H1 (cell line): ENCODE measurements at regions not wholly inside any gene's neighbourhood (a gene's known extent, or its start where the extent isn't known, plus 50 kb on each side); places are given as distances from the start of the nearest gene placed in this dataset.

ENCODE experiments used
- CTCF ChIA-PET: fragments of 300-600 bp; sonication (Branson Sonifier 250); formaldehyde crosslinking; loops from one replicate; lab custom pipeline; 2021; ENCODE audit not compliant: partially characterized antibody; lab: Charles Lee
- POLR2A ChIA-PET: fragments of 300-600 bp; sonication (Branson Sonifier 250); formaldehyde crosslinking; loops from one replicate; lab custom pipeline; 2021; ENCODE audit warnings: inconsistent platforms; ENCODE audit not compliant: partially characterized antibody; lab: Charles Lee
- DNase-seq, 2 experiments: peaks; one replicate each; pipeline versions ENCODE4 v3.0.0 to v3.0.0-alpha.2; 2010 to 2022; ENCODE audit warnings: low spot score in 2 of 2, low read depth in 1 of 2, mixed read lengths in 1 of 2
- FAIRE-seq: peaks from 2 replicates; lab custom pipeline; 2011; peaks lifted over from hg19 to GRCh38; lab: Jason Lieb, UNC
- H2AFZ ChIP-seq: 2 replicates; pipeline ENCODE4 v1.8.1; 2012; ENCODE audit warnings: low read length, inconsistent platforms
- H2AK5ac ChIP-seq: 2 replicates; pipeline ENCODE4 v1.6.1; 2013; ENCODE audit warnings: low read depth, low read length
- H2BK120ac ChIP-seq: replicated peaks from 2 replicates; pipeline ENCODE3; 2013; ENCODE audit warnings: low read depth, low read length, inconsistent platforms
- H2BK12ac ChIP-seq: 2 replicates; pipeline ENCODE4 v1.6.1; 2013; ENCODE audit warnings: low read depth, low read length
- H2BK15ac ChIP-seq: 2 replicates; pipeline ENCODE4 v1.6.1; 2013; ENCODE audit warnings: low read length
- H2BK20ac ChIP-seq: 2 replicates; pipeline ENCODE4 v1.6.1; 2013; ENCODE audit warnings: low read length
- H2BK5ac ChIP-seq: 2 replicates; pipeline ENCODE4 v1.6.1; 2013; ENCODE audit warnings: low read depth, low read length
- H3K14ac ChIP-seq: 2 replicates; pipeline ENCODE4 v1.6.1; 2013; ENCODE audit warnings: inconsistent platforms; ENCODE audit not compliant: insufficient read length
- H3K18ac ChIP-seq: 2 replicates; pipeline ENCODE4 v1.6.1; 2013; ENCODE audit warnings: low read length; ENCODE audit errors: extremely low read depth
- H3K23ac ChIP-seq: 2 replicates; pipeline ENCODE4 v1.6.1; 2013; ENCODE audit warnings: inconsistent platforms; ENCODE audit not compliant: insufficient read length
- H3K23me2 ChIP-seq: 2 replicates; pipeline ENCODE4 v1.6.1; 2013; ENCODE audit warnings: low read depth, low read length
- H3K27ac ChIP-seq: 2 replicates; pipeline ENCODE4 v1.6.1; 2011; ENCODE audit warnings: low read depth, low read length, inconsistent platforms
- H3K27me3 ChIP-seq, 4 experiments: replicated peaks in 1 of 4; 1 replicate in 1 of 4; 2 replicates in 3 of 4; pipeline versions ENCODE4 v1.6.1 to v1.8.1; 2011 to 2013; ENCODE audit warnings: low read length in 3 of 4, mild to moderate bottlenecking in 3 of 4, inconsistent platforms in 2 of 4, mixed read lengths in 2 of 4, moderate library complexity in 1 of 4; ENCODE audit not compliant: control insufficient read depth in 3 of 4, insufficient read depth in 3 of 4; ENCODE audit errors: extremely low read depth in 1 of 4
- H3K36me3 ChIP-seq, 4 experiments: 2 replicates each; pipeline versions ENCODE4 v1.6.1 to v1.8.1; 2011 to 2013; ENCODE audit warnings: mild to moderate bottlenecking in 4 of 4, low read length in 3 of 4, moderate library complexity in 2 of 4, control low read depth in 1 of 4, inconsistent platforms in 1 of 4; ENCODE audit not compliant: insufficient read depth in 4 of 4, control insufficient read depth in 2 of 4
- H3K4ac ChIP-seq: replicated peaks from 2 replicates; pipeline ENCODE3; 2013; ENCODE audit warnings: low read length, low read depth, mixed read lengths, inconsistent platforms; ENCODE audit not compliant: insufficient read length
- H3K4me1 ChIP-seq, 4 experiments: replicated peaks in 1 of 4; 1 replicate in 1 of 4; 2 replicates in 3 of 4; pipeline versions ENCODE4 v1.6.1 to v1.8.1; 2011 to 2013; ENCODE audit warnings: low read length in 3 of 4, inconsistent platforms in 2 of 4, mixed read lengths in 1 of 4; ENCODE audit not compliant: insufficient read depth in 4 of 4, control insufficient read depth in 3 of 4
- H3K4me2 ChIP-seq, 2 experiments: 2 replicates each; pipeline versions ENCODE4 v1.6.1 to v1.8.1; 2011 to 2013; ENCODE audit warnings: low read depth in 2 of 2, low read length in 2 of 2, control low read depth in 1 of 2, inconsistent platforms in 1 of 2, mild to moderate bottlenecking in 1 of 2; ENCODE audit not compliant: insufficient read depth in 1 of 2
- H3K4me3 ChIP-seq, 4 experiments: fragments of 200-600, 300-600 bp in 1 of 4; sonication (generic), shearing (Covaris generic), sonication (Bioruptor Twin) in 1 of 4; 2 replicates each; pipeline versions ENCODE4 v1.5.1 to v1.8.1; 2011 to 2016; ENCODE audit warnings: low read length in 4 of 4, low read depth in 3 of 4, control low read depth in 2 of 4, inconsistent platforms in 2 of 4, mild to moderate bottlenecking in 2 of 4, mixed read lengths in 1 of 4, moderate library complexity in 1 of 4; ENCODE audit not compliant: insufficient read depth in 2 of 4; ENCODE audit errors: extremely low read depth in 1 of 4
- H3K56ac ChIP-seq: replicated peaks from 2 replicates; pipeline ENCODE3; 2013; ENCODE audit warnings: low read depth, mild to moderate bottlenecking, mixed read lengths, low read length, inconsistent platforms; ENCODE audit not compliant: insufficient read length
- H3K79me1 ChIP-seq: 2 replicates; pipeline ENCODE4 v1.6.1; 2013; ENCODE audit warnings: low read depth, low read length, control low read depth
- H3K79me2 ChIP-seq, 2 experiments: 2 replicates each; pipeline versions ENCODE4 v1.6.1 to v1.8.1; 2012 to 2013; ENCODE audit warnings: low read length in 2 of 2, mild to moderate bottlenecking in 2 of 2, inconsistent platforms in 1 of 2; ENCODE audit not compliant: insufficient read depth in 2 of 2, control insufficient read depth in 1 of 2
- H3K9ac ChIP-seq, 4 experiments: replicated peaks in 1 of 4; 1 replicate in 1 of 4; 2 replicates in 3 of 4; pipeline versions ENCODE4 v1.6.1 to v1.8.1; 2011 to 2013; ENCODE audit warnings: low read depth in 3 of 4, low read length in 3 of 4, control low read depth in 2 of 4, mild to moderate bottlenecking in 2 of 4, moderate library complexity in 2 of 4, inconsistent platforms in 1 of 4; ENCODE audit errors: extremely low read depth in 1 of 4
- H3K9me3 ChIP-seq, 2 experiments: 2 replicates each; pipeline versions ENCODE4 v1.6.1 to v1.8.1; 2012 to 2013; ENCODE audit warnings: mild to moderate bottlenecking in 2 of 2, moderate library complexity in 2 of 2, control low read depth in 1 of 2, inconsistent platforms in 1 of 2, low read depth in 1 of 2, low read length in 1 of 2, mixed read lengths in 1 of 2; ENCODE audit not compliant: insufficient read depth in 2 of 2
- H4K20me1 ChIP-seq, 2 experiments: replicated peaks in 1 of 2; 2 replicates each; pipeline versions ENCODE3 to v1.8.1; 2011 to 2013; ENCODE audit warnings: inconsistent platforms in 2 of 2, low read length in 2 of 2, mild to moderate bottlenecking in 1 of 2; ENCODE audit not compliant: insufficient read depth in 2 of 2, control insufficient read depth in 1 of 2
- H4K5ac ChIP-seq: 2 replicates; pipeline ENCODE4 v1.6.1; 2013; ENCODE audit warnings: low read length, low read depth, mixed read lengths, inconsistent platforms; ENCODE audit not compliant: insufficient read length
- H4K8ac ChIP-seq: 2 replicates; pipeline ENCODE4 v1.8.0; 2013; ENCODE audit warnings: mild to moderate bottlenecking, moderate library complexity, low read length, inconsistent platforms; ENCODE audit not compliant: insufficient read depth; ENCODE audit errors: extremely low read depth
- H4K91ac ChIP-seq: replicated peaks from 2 replicates; pipeline ENCODE3; 2013; ENCODE audit warnings: low read length, mixed read lengths, inconsistent platforms; ENCODE audit not compliant: insufficient read length
- BACH1 ChIP-seq: IDR thresholded peaks from 2 replicates; pipeline ENCODE4 v1.6.1; 2012; ENCODE audit warnings: low read length, improper control_type of control experiment
- CREB1 ChIP-seq: IDR thresholded peaks from 2 replicates; pipeline ENCODE4 v1.6.1; 2012; ENCODE audit warnings: inconsistent platforms
- RAD21 ChIP-seq, 2 experiments: IDR thresholded peaks in 1 of 2; conservative IDR thresholded peaks in 1 of 2; 2 replicates each; pipeline ENCODE4 v1.6.1; 2011; ENCODE audit warnings: low read depth in 2 of 2, low read length in 2 of 2, improper control_type of control experiment in 1 of 2, inconsistent platforms in 1 of 2, mild to moderate bottlenecking in 1 of 2, moderate library complexity in 1 of 2
- RNF2 ChIP-seq: fragments of 200-900, 300-1000 bp; sonication (generic); IDR thresholded peaks from 2 replicates; pipeline ENCODE4 v1.7.1; 2016; ENCODE audit warnings: borderline replicate concordance, low read depth, mild to moderate bottlenecking, antibody characterized with exemption, low read length; ENCODE audit not compliant: poor library complexity, severe bottlenecking; ENCODE audit errors: missing control alignments
- TCF12 ChIP-seq: IDR thresholded peaks from 2 replicates; pipeline ENCODE4 v1.6.1; 2011; ENCODE audit warnings: low read depth, mild to moderate bottlenecking, low read length
- YY1 ChIP-seq: IDR thresholded peaks from 2 replicates; pipeline ENCODE4 v1.6.1; 2011; ENCODE audit warnings: low read depth, mild to moderate bottlenecking, low read length
- WGBS, 2 experiments: shearing (Covaris generic) in 1 of 2; methylation state at CpG; one replicate each; pipeline versions ENCODE4 v1.1.6 to v1.1.7; 2013 to 2015; ENCODE audit warnings: low lambda C conversion rate in 2 of 2, mixed read lengths in 2 of 2, inconsistent platforms in 1 of 2, low coverage in 1 of 2, missing lambda C conversion rate in 1 of 2; ENCODE audit not compliant: insufficient replicate concordance in 2 of 2, insufficient coverage in 1 of 2, insufficient read length in 1 of 2; ENCODE audit errors: extremely low coverage in 1 of 2, missing lambda C conversion rate in 1 of 2; 5-methylcytosine and 5-hydroxymethylcytosine counted together
- TF ChIP-seq, protein P1 (sequence below), 3 experiments: IDR thresholded peaks; 1 replicate in 2 of 3; 2 replicates in 1 of 3; pipeline versions ENCODE4 v1.5.1 to v1.6.1; 2011; ENCODE audit warnings: low read length in 3 of 3, mild to moderate bottlenecking in 3 of 3, inconsistent platforms in 2 of 3, low read depth in 1 of 3, moderate library complexity in 1 of 3; ENCODE audit not compliant: insufficient read depth in 1 of 3; ENCODE audit errors: control extremely low read depth in 1 of 3

DNA sequence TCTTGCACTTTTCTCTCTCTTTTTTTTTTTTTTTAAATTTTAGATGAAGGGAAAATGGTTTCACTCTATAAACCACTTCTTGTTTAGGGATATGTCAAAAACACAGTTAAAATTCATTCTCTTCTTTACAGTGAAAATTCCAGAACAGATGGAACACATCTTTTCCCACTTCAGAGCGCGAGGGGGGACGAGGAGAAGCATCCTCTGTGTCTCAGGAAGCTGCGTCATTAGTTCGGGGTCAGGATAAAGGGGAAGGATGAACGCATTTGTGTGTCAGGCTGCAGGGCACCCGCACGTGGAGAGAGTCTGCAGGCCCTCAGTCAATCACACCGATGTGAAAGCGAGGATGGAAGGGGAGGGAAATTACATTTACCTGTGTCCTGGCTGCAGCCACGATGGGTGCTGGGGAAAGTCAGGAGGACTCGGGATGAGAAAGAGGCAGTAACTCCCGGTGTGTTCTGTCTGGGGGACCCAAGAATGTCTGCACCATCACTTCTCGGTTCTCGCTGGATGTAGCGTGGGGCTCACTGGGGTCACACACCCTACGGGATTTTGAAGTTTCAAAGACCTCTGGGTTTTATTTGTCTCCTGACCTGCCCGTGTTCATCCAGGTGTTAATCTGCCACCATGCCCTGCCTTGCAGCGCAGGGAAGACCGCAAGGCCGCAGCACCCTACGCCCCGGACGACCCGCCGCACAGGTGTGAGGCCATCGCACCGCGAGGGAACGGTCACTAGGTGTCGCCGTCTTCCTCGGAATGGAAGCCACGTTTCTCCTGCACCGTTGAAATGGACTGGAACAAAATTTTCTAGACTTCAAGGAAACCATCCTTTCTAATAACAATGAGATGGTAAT is 66.7 kb upstream of the PITRM1 start:
- Histone ChIP-seq H3K18ac (0 out of 2 replicates have a peak overlapping the region, but pooled peaks have one; percentile 43), H3K36me3 (no peaks in the 10 kb centered on the region), H3K79me2 (no peaks in the 10 kb centered on the region), H3K56ac (no peak overlapping the region), H2AK5ac (no peak overlapping the region), H4K8ac (peak overlapping the region; percentile 39; the same call in 1 of the 2 replicates), H4K5ac (no peak overlapping the region), H3K14ac (no peak overlapping the region), H3K4ac (no peak overlapping the region), H3K23me2 (peaks cover 6% of the 10 kb centered on the region; the same call in 1 of the 2 replicates), H3K4me1 (no peaks in the 10 kb centered on the region; a peak in 2 of 7 replicates), H3K23ac (no peak overlapping the region), H2AFZ (peak overlapping the region; percentile 13; the same call in 1 of the 2 replicates), H4K20me1 (peaks cover 0 to 5% of the 10 kb centered on the region in 2 experiments), H2BK12ac (no peak overlapping the region), H2BK120ac (no peak overlapping the region), H4K91ac (no peak overlapping the region), H3K4me3 (no peak overlapping the region), H2BK15ac (no peak overlapping the region), H2BK5ac (no peak overlapping the region), H3K4me2 (no peak overlapping the region), H2BK20ac (no peak overlapping the region), H3K27me3 (no peaks in the 10 kb centered on the region), H3K27ac (no peak overlapping the region), H3K9ac (no peak overlapping the region), H3K9me3 (peaks cover 0 to 2% of the 10 kb centered on the region in 2 experiments; a peak in 1 of 4 replicates), H3K79me1 (no peaks in the 10 kb centered on the region; the same call in 1 of the 2 replicates)
- ChIA-PET CTCF (interaction anchor here (0.7 to 2.4 kb wide), 21 partner anchors 11 to 910 kb away, joined by 3 to 14 read pairs (median 4); no protein-coding TSS in a partner anchor), POLR2A (interaction anchor here (2.8 kb wide), 1 partner anchor 545 kb away, joined by 12 read pairs; the partner anchor contains the start of gene KLF6)
- DNase-seq (peak; percentile 58 to 85), FAIRE-seq (peak; percentile 89)
- WGBS, 2 experiments = 52% methylated on average over 35 of the region's 35 CpGs; no CpG with 5 or more reads in 1 of the 2 experiments
- TF ChIP-seq CREB1 (0 out of 2 replicates have a peak, but pooled peaks have one; percentile 29), RNF2 (no peak), YY1 (0 out of 2 replicates have a peak, but pooled peaks have one; percentile 39), RAD21 (IDR thresholded peaks at IDR 0.05 in 1 of 2, conservative IDR thresholded peaks at IDR 0.05 in 1 of 2; ENCODE audit: low read depth in 2 of 2, low read length in 2 of 2) (peak; percentile 98 to 99), BACH1 (no peak), TCF12 (peak; percentile 44; the same call in 1 of the 2 replicates)
- TF ChIP-seq, protein P1, sequence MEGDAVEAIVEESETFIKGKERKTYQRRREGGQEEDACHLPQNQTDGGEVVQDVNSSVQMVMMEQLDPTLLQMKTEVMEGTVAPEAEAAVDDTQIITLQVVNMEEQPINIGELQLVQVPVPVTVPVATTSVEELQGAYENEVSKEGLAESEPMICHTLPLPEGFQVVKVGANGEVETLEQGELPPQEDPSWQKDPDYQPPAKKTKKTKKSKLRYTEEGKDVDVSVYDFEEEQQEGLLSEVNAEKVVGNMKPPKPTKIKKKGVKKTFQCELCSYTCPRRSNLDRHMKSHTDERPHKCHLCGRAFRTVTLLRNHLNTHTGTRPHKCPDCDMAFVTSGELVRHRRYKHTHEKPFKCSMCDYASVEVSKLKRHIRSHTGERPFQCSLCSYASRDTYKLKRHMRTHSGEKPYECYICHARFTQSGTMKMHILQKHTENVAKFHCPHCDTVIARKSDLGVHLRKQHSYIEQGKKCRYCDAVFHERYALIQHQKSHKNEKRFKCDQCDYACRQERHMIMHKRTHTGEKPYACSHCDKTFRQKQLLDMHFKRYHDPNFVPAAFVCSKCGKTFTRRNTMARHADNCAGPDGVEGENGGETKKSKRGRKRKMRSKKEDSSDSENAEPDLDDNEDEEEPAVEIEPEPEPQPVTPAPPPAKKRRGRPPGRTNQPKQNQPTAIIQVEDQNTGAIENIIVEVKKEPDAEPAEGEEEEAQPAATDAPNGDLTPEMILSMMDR (IDR thresholded peaks at IDR 0.05; ENCODE audit: control extremely low read depth in 1 of 3, insufficient read depth in 1 of 3, low read depth in 1 of 3, low read length in 3 of 3) = peak; percentile 89 to 100 (median 92)
